ENCODE measurements at regions not wholly inside any gene's neighbourhood (a gene's known extent, or its start where the extent isn't known, plus 50 kb on each side); places are given as distances from the start of the nearest gene placed in this dataset.

GRCh38 chr9:117775591-117775990, 71.4 kb downstream of the TLR4 start:
- peaks cover 2 to 28% of the 10 kb centered on the region in 2 donors for H3K27me3 Mint-ChIP-seq
- no peak for DNase-seq
- H3K27ac Mint-ChIP-seq, result no peak overlapping the region
- no peaks in the 10 kb centered on the region for H3K36me3 Mint-ChIP-seq (ENCODE audit: insufficient read depth)
- ATAC-seq (replicated peaks), result no peak
- H3K9me3 Mint-ChIP-seq, result no peaks in the 10 kb centered on the region
- peaks cover 5 to 8% of the 10 kb centered on the region in 2 donors for H3K4me1 Mint-ChIP-seq (ENCODE audit: low read depth in 2 of 2)
- H3K4me3 Mint-ChIP-seq, result no peak overlapping the region

GRCh38 chr9:117777823-117778222, 73.6 kb downstream of the TLR4 start:
- Mint-ChIP-seq H3K27me3 (peaks cover 0 to 15% of the 10 kb centered on the region in 2 donors), H3K4me1 (ENCODE audit: low read depth in 2 of 2) (peaks cover 5 to 8% of the 10 kb centered on the region in 2 donors), H3K27ac (no peak overlapping the region), H3K36me3 (ENCODE audit: insufficient read depth) (no peaks in the 10 kb centered on the region), H3K9me3 (no peaks in the 10 kb centered on the region), H3K4me3 (no peak overlapping the region)
- no peak for DNase-seq
- ATAC-seq (replicated peaks), result no peak

DNA sequence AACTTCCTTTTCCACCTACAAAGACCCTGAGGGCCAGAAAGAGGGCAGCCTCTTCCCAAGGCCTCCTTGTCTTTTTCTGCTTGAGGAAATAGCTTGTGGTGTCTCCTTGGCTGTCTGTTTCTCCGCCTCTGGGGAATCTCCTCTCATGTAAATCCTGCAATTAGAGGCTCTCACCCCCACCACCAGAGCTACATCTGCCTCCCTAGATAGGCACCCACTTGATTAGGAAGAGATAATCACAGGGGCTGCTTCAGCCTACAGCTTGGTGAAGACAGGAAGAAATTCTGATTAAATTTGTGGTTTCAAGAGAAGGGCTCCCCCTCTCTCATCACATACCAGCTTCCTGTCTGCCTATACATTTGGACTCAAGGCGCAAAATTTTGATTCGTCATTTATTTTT, 75.6 kb downstream of the TLR4 start:
- ATAC-seq (replicated peaks), result no peak
- H3K4me3 Mint-ChIP-seq, result no peak overlapping the region

DNA sequence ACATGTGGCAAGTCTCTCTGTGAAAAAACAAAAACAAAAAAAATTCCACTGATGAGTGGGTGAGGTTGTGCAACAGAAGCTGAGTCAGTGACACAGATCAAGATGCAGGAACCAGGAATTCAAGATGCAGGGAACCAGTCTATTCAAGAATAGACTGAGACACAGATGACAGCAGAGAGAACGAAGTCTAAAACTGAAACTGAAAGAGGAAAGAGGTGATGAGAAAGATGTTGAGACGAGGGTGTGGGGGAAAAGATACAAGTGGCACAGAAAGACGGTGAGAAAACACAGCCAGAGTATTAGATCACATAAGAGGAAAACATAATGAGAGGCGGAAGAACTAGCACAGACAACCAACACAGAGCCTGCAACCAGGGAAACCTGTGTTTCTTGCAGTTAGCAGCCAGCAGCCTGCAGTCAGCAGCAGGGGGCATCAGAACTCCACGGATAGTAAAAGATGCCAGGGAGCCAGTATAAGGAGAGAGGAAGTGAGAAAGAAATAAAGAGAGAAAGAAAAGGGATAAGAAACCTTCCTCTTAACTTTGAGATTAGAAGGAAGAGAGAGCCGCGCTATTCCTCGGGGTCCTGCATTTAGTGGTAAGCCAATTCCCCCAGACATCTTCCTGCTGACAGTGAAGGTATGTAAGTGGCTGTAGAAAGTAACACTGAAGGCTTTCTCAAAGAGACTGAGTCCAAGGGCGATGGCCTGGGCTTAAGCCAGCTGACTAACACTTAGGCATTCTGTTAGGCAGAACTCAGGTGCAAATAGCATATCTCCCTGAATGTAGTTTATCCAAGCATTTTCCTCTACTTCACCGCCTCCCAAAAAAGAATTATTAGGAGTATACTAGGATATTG, 79.0 kb downstream of the TLR4 start:
- H3K4me3 Mint-ChIP-seq, result no peak overlapping the region
- DNase-seq (peak; percentile 57 to 69 (median 67)), ATAC-seq (replicated peaks) (peak; percentile 68)
- H3K9me3 Mint-ChIP-seq, result no peaks in the 10 kb centered on the region
- H3K36me3 Mint-ChIP-seq (ENCODE audit: insufficient read depth), result no peaks in the 10 kb centered on the region
- no peaks in the 10 kb centered on the region for H3K27me3 Mint-ChIP-seq
- no peak overlapping the region for H3K27ac Mint-ChIP-seq
- peaks cover 5 to 8% of the 10 kb centered on the region in 2 donors for H3K4me1 Mint-ChIP-seq (ENCODE audit: low read depth in 2 of 2)

More for the DNA sequence above, 75.6 kb downstream of the TLR4 start:
- Mint-ChIP-seq H3K27me3 (no peaks in the 10 kb centered on the region), H3K4me1 (ENCODE audit: low read depth in 2 of 2) (peaks cover 5 to 8% of the 10 kb centered on the region in 2 donors), H3K36me3 (ENCODE audit: insufficient read depth) (no peaks in the 10 kb centered on the region), H3K9me3 (no peaks in the 10 kb centered on the region), H3K27ac (peak overlapping the region in 1 of 2 donors; percentile 61)
- DNase-seq, result no peak

- no peak overlapping the region for H3K4me3 Mint-ChIP-seq
- no peaks in the 10 kb centered on the region for H3K27me3 Mint-ChIP-seq
- ATAC-seq (replicated peaks) (peak; percentile 75), DNase-seq (peak; percentile 21 to 42 (median 24))
- no peaks in the 10 kb centered on the region for H3K36me3 Mint-ChIP-seq (ENCODE audit: insufficient read depth)
- H3K27ac Mint-ChIP-seq, result no peak overlapping the region
- no peaks in the 10 kb centered on the region for H3K9me3 Mint-ChIP-seq
- peaks cover 5 to 8% of the 10 kb centered on the region in 2 donors for H3K4me1 Mint-ChIP-seq (ENCODE audit: low read depth in 2 of 2)
Measured at GRCh38 chr9:117783828-117784227, 79.6 kb downstream of the TLR4 start.

DNA sequence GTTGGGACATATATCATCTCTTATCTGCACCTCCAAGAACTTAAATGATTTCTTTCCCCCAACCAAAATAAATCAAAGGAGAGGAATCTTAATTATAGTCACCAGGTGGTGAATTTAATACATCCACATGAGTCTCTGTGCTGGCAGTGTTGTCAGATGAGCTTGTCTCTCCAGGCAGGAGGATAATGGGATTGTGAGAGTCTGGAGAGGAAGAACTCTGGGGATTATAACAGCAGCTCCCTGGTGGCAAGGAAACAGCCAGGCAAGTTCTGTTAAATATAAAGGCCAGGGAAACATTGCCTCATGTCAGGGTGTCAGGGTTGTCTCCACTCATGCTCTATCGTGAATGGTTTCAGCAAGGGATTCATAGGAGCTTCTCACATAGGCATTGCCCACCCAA, 80.8 kb downstream of the TLR4 start:
- no peak overlapping the region for H3K4me3 Mint-ChIP-seq
- H3K4me1 Mint-ChIP-seq (ENCODE audit: low read depth in 2 of 2), result peaks cover 0 to under 1% of the 10 kb centered on the region in 2 donors
- H3K36me3 Mint-ChIP-seq (ENCODE audit: insufficient read depth), result no peaks in the 10 kb centered on the region
- H3K27ac Mint-ChIP-seq, result no peak overlapping the region
- ATAC-seq (replicated peaks) (no peak), DNase-seq (no peak)
- no peaks in the 10 kb centered on the region for H3K9me3 Mint-ChIP-seq
- no peaks in the 10 kb centered on the region for H3K27me3 Mint-ChIP-seq

GRCh38 chr9:117787746-117788145, 83.5 kb downstream of the TLR4 start:
- Mint-ChIP-seq H3K36me3 (ENCODE audit: insufficient read depth) (no peaks in the 10 kb centered on the region), H3K9me3 (no peaks in the 10 kb centered on the region), H3K27ac (no peak overlapping the region), H3K4me1 (ENCODE audit: low read depth in 2 of 2) (no peaks in the 10 kb centered on the region), H3K27me3 (no peaks in the 10 kb centered on the region), H3K4me3 (no peak overlapping the region)
- DNase-seq (no peak), ATAC-seq (replicated peaks) (no peak)

DNA sequence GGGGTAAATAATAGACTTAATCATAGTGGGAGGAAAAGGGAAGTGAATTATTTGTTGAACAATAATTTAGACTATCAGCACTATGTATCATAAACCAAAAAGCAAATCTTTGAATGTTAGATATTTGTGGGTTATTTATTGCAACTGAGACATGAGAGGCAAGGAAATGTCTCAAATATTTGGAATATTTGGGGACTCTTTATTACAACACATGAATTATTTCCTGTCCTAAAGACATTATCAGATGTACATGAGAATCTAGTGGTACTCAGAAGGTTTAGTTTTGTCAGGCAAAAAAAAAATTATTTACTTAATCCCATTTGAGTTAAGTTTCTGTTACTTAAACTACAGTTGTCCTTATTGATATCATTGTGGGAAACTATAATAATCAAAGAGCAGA, 91.1 kb downstream of the TLR4 start:
- Mint-ChIP-seq H3K9me3 (no peaks in the 10 kb centered on the region), H3K4me3 (no peak overlapping the region), H3K4me1 (ENCODE audit: low read depth in 2 of 2) (no peaks in the 10 kb centered on the region), H3K36me3 (ENCODE audit: insufficient read depth) (no peaks in the 10 kb centered on the region), H3K27me3 (peaks cover 22 to 36% of the 10 kb centered on the region in 2 donors), H3K27ac (no peak overlapping the region)
- DNase-seq (no peak), ATAC-seq (replicated peaks) (no peak)

- H3K4me3 Mint-ChIP-seq, result no peak overlapping the region
- no peak overlapping the region for H3K27ac Mint-ChIP-seq
- no peaks in the 10 kb centered on the region for H3K36me3 Mint-ChIP-seq (ENCODE audit: insufficient read depth)
- no peaks in the 10 kb centered on the region for H3K4me1 Mint-ChIP-seq (ENCODE audit: low read depth in 2 of 2)
- H3K27me3 Mint-ChIP-seq, result peaks cover 24 to 39% of the 10 kb centered on the region in 2 donors
- ATAC-seq (replicated peaks) (no peak), DNase-seq (no peak)
- no peaks in the 10 kb centered on the region for H3K9me3 Mint-ChIP-seq
Measured at GRCh38 chr9:117796681-117797080, 92.5 kb downstream of the TLR4 start.

- DNase-seq (no peak), ATAC-seq (replicated peaks) (no peak)
- no peaks in the 10 kb centered on the region for H3K36me3 Mint-ChIP-seq (ENCODE audit: insufficient read depth)
- no peak overlapping the region for H3K4me3 Mint-ChIP-seq
- H3K27me3 Mint-ChIP-seq, result peaks cover 32 to 46% of the 10 kb centered on the region in 2 donors
- no peak overlapping the region for H3K27ac Mint-ChIP-seq
- H3K4me1 Mint-ChIP-seq (ENCODE audit: low read depth in 2 of 2), result no peaks in the 10 kb centered on the region
- no peaks in the 10 kb centered on the region for H3K9me3 Mint-ChIP-seq
Measured at GRCh38 chr9:117800389-117800788, 96.2 kb downstream of the TLR4 start.

- H3K4me3 Mint-ChIP-seq, result no peak overlapping the region
- H3K27ac Mint-ChIP-seq, result no peak overlapping the region
- ATAC-seq (replicated peaks), result no peak
- H3K27me3 Mint-ChIP-seq, result peaks cover 46 to 61% of the 10 kb centered on the region in 2 donors
- H3K9me3 Mint-ChIP-seq, result peaks cover 0 to 7% of the 10 kb centered on the region in 2 donors
- no peaks in the 10 kb centered on the region for H3K4me1 Mint-ChIP-seq (ENCODE audit: low read depth in 2 of 2)
- DNase-seq, result no peak
- H3K36me3 Mint-ChIP-seq (ENCODE audit: insufficient read depth), result no peaks in the 10 kb centered on the region
Measured at GRCh38 chr9:117809751-117810150, 105.5 kb downstream of the TLR4 start.

DNA sequence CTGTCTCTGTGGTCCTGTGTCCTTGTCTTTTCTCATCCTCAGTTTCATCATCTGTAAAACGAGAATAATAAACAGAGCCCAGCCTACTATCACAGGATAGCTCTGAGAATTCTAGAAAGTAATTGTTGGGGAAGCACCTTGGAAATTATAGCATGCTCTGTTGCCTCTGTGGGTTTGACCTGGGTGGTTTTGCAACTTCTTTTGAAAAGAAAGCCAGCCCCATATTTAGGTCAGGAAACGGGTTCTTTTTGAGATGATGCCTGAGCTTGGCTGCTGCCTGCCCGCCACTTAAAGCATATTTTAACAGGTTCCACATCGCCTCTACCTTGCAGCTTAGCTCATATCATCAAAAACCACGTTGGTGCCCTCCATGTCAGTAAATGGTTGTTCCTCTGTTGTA, 111.1 kb downstream of the TLR4 start:
- ATAC-seq (replicated peaks), result peak; percentile 94
- Mint-ChIP-seq H3K27me3 (peaks cover 15 to 33% of the 10 kb centered on the region in 2 donors), H3K4me1 (ENCODE audit: low read depth in 2 of 2) (peaks cover 5 to 8% of the 10 kb centered on the region in 2 donors), H3K36me3 (ENCODE audit: insufficient read depth) (no peaks in the 10 kb centered on the region), H3K9me3 (no peaks in the 10 kb centered on the region), H3K27ac (peak overlapping the region in 1 of 2 donors; percentile 11), H3K4me3 (no peak overlapping the region)
- peak in 2 of 3 experiments; percentile 1 to 11 for DNase-seq

DNA sequence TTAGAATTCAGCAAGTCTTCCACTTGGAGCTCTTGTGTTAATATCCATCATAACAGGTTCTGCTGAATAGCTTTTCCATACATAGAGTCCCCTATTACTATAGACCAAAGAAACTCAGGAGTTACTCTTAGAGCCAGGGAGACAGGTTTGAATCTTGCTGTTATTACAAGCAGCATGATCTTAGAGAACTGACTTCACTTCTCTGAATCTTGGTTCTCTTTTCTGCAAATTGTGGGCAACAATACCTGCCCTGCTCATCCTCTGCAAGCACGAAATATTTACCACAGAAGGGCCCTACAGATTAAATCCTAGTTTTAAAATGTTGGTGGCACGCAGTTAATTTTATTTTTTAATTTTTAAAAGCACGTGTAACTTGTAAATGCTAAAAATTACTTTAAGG, 111.7 kb downstream of the TLR4 start:
- Mint-ChIP-seq H3K27ac (peak overlapping the region in 1 of 2 donors; percentile 11), H3K9me3 (no peaks in the 10 kb centered on the region), H3K4me3 (no peak overlapping the region), H3K27me3 (peaks cover 13 to 30% of the 10 kb centered on the region in 2 donors), H3K36me3 (ENCODE audit: insufficient read depth) (no peaks in the 10 kb centered on the region), H3K4me1 (ENCODE audit: low read depth in 2 of 2) (peaks cover 5 to 8% of the 10 kb centered on the region in 2 donors)
- ATAC-seq (replicated peaks) (no peak), DNase-seq (no peak)

DNA sequence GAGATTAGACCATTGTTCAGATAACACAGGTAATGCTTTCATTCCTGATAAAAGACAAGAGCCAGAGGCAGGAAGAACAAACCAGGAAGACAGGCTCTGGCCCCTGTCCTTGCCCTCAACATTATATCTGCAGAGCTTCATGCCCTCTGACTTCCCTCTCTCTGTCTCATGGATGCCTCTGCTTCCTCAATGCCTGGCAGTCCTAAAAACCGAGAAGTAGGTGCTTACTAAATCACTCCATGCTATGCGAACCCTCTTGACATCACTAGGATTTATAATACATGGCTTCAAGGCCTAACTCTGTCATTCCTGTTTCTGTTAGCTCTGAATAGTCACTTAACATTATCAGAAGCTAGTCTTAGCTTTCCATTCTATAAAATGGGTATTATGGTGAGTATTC, 117.8 kb downstream of the TLR4 start:
- ATAC-seq (replicated peaks) (no peak), DNase-seq (no peak)
- peaks cover 7% of the 10 kb centered on the region for H3K36me3 Mint-ChIP-seq (ENCODE audit: insufficient read depth)
- H3K9me3 Mint-ChIP-seq, result no peaks in the 10 kb centered on the region
- H3K4me1 Mint-ChIP-seq (ENCODE audit: low read depth in 2 of 2), result peaks cover 18 to 21% of the 10 kb centered on the region in 2 donors
- H3K27me3 Mint-ChIP-seq, result peaks cover 37 to 41% of the 10 kb centered on the region in 2 donors
- H3K27ac Mint-ChIP-seq, result no peak overlapping the region
- H3K4me3 Mint-ChIP-seq, result no peak overlapping the region

All from effector memory CD8-positive, alpha-beta T cell (primary cell).